ENCODE measurements at regions not wholly inside any gene's neighbourhood (a gene's known extent, or its start where the extent isn't known, plus 50 kb on each side); places are given as distances from the start of the nearest gene placed in this dataset.
"Not testable (repeated sequence)": the region's sequence is repeated elsewhere in the genome, so short reads cannot be mapped to it uniquely, and the experiment has no call there.

GRCh38 chr19:27851002-27851481, 1361.9 kb downstream of the UQCRFS1 start:
- DNase-seq = no peak

- peak; percentile 39 for DNase-seq
These were observed 1366.0 kb downstream of the UQCRFS1 start for GRCh38 chr19:27846944-27847343.

GRCh38 chr19:27844261-27844660, 1368.7 kb downstream of the UQCRFS1 start:
- no peak for DNase-seq

DNA sequence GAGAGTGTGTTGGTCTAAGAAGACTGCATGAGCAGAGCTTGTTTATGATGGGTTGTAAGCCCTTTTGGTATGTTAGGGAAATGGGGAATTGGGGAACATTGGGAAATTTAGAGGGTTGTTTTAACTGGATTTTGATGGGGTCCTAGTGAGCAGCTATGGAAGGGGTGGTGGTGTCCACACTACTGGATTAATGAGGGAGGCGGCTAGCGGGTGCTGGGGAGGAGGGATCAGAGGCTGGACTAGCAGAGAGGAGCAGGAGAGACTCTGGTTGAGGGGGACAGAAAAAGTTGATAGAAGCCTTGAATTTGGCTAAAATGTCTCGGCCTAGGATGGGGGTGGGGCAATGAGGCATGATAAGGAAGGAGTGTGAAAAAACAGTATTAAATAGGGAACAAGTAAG, 1369.1 kb downstream of the UQCRFS1 start:
- no peak for DNase-seq

DNA sequence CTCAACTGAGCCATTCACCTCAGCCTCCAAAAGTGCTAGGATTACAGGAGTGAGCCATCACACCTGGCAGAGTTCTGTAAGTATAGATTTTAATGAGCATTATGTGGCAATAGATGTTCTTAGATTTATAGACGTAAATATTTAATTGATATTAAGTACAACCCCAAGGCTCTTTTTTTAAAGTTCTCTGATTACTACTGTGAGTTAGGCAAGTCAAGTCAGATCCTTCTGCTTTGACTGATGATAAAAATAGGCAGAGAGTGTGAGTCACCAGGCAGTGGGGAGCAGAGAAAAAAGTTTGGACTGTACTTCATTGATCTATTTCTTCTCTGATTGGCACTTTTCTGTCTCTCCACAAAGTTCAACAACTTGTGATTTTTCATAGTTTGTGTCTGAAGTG, 1379.9 kb downstream of the UQCRFS1 start:
- DNase-seq = peak; percentile 42

DNA sequence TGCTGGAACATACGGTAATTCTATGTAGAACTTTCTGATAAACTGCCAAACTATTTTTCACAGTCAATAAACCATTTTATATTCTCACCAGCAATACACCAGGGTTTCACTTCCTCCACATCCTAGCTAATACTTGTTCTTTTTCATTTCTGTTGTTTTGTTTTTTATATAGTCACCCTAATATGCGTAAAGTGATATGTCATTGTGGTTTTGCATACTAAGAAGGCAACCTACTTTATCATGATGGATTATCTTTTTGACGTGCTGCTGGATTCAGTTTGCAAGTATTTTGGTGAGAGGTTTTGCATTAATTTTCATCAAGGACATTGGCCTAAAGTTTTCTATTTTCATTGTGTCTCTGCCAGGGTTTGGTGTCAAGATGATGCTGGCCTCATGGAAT, 1384.1 kb downstream of the UQCRFS1 start:
- peak; percentile 77 for DNase-seq

DNA sequence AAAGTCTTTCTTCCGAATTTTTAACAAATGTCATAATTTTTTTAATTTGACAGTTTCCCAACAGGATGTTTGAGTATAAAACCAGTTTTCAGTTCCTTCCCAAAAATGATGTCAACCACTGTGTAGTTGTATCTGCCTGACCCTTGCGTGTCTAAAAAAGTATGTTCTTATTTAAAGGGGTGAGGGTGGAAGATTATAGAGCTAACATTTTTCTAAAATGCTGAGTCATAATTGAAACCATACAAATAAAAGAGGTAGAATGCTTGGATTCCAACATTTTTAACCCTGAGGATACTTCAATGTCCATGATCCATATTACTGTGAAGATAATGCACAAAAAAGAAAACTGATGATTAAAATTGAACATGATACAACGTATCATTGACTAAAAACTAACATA, 1388.8 kb downstream of the UQCRFS1 start:
- DNase-seq = peak; percentile 66

- DNase-seq = no peak
These were observed 1390.6 kb downstream of the UQCRFS1 start for GRCh38 chr19:27822336-27822735.

GRCh38 chr19:27821418-27822018, 1391.4 kb downstream of the UQCRFS1 start:
- DNase-seq = no peak

DNA sequence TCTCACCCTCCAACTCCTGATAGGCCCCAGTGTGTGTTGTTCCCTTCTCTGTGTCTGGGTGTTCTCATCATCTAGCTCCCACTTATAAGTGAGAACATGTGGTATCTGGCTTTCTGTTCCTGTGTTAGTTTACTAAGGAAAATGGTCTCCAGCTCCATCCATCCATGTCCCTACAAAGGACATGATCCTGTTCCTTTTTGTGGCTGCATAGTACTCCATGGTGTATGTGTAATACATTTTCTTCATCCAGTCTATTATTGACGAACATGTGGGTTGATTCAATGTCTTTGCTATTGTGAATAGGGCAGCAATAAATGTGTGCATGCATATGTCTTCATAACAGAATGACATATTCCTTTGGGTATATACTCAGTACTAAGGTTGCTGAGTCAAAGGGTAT, 1397.0 kb downstream of the UQCRFS1 start:
- no peak for DNase-seq

DNA sequence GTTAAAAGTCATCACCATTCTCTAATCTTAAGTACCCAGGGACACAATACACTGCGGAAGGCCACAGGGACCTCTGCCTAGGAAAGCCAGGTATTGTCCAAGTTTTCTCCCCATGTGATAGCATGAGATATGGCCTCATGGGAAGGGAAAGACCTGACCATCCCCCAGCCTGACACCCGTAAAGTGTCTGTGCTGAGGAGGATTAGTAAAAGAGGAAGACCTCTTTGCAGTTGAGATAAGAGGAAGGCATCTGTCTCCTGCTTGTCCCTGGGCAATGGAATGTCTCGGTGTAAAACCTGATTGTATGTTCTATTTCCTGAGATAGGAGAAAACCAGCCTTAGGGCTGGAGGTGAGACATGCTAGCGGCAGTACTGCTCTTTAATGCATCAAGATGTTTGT, 1398.1 kb downstream of the UQCRFS1 start:
- DNase-seq = peak; percentile 59

GRCh38 chr19:27814274-27814673, 1398.7 kb downstream of the UQCRFS1 start:
- DNase-seq = not testable (repeated sequence)

- no peak for DNase-seq
These were observed 1406.4 kb downstream of the UQCRFS1 start for GRCh38 chr19:27806471-27807070.

DNA sequence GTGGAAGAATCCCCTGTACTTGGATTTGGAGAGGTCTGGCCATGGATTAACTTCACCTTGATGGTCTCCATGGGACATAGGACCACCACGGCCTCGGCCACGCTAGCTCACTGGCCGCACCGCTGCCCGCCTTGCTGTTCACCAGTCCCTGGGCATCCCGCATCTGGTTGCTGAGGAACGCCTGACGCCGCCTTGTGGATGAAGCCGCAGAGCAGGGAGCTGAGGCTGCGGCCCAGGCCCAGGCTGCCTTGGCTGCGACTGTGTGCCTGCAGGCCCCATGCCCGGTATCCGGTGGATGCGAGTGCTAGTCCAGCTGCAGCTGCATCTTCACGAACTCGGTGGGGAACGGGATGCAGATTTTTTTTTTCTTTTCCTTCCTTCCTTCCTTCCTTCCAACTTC, 1407.1 kb downstream of the UQCRFS1 start:
- DNase-seq = no peak

DNA sequence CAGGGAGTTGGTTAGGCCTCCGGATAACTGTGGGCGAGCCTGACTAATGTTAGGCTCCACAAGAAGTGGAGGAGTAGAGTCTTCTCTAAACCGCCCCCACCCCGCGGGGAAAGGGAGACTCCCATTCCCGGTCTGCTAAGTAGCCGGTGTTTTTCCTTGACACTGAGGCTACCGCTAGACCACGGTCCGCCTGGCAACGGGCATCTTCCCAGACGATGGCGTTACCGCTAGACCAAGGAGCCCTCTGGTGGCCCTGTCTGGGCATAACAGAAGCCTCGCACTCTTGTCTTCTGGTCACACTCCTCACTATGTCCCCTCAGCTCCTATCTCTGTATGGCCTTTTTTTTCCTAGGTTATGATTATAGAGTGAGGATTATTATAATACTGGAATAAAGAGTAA, 1410.7 kb downstream of the UQCRFS1 start:
- not testable (repeated sequence) for DNase-seq

GRCh38 chr19:27796540-27796939, 1416.4 kb downstream of the UQCRFS1 start:
- DNase-seq = no peak

GRCh38 chr19:27796073-27796472, 1416.9 kb downstream of the UQCRFS1 start:
- no peak for DNase-seq

DNA sequence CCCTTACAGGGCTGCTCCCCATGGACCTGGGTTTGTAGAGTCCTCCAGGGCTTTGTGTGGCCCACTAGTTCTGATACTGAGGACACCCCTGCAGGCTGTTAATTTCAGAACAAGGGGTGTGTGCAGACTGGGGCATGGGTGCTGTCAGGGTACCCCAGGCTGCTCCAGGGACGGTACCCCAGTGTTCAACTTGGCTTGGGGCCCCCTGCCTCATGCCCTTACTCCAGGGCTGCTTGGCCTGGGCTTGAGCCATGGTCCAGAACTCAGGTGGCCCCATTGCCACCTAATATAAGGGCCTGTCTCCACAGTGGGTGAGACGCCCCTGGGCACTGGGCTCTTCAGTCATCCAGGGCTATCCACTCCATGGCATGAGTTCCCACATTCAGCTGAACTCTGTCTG, 1417.6 kb downstream of the UQCRFS1 start:
- no peak for DNase-seq

DNA sequence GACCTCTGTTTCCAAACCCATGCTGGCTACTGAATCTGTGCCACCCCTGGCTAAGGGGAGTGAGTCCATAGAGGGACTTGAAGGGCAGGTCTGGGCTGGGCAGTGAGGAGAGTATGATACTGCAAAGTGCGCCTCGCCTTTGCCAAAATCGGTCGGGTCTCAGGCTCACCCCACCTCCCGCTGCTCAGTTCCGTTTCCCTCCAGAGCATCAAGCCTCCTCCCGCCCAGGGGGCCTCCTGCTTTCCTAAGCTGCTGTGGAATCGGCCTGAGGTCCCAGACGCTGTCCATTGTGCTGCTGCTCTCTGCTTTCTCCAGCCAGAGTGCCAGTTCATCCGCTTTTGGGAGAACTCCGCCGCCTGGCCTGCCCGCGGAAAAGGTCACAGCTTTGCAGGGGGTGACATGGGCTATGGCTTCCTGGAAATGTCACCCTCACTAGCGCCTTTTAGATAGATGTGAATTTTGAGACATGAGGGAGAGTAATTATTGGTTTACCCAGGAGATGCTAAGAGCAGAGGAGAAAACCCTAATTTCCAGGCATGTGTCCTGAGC, 1418.4 kb downstream of the UQCRFS1 start:
- DNase-seq = peak; percentile 35

DNA sequence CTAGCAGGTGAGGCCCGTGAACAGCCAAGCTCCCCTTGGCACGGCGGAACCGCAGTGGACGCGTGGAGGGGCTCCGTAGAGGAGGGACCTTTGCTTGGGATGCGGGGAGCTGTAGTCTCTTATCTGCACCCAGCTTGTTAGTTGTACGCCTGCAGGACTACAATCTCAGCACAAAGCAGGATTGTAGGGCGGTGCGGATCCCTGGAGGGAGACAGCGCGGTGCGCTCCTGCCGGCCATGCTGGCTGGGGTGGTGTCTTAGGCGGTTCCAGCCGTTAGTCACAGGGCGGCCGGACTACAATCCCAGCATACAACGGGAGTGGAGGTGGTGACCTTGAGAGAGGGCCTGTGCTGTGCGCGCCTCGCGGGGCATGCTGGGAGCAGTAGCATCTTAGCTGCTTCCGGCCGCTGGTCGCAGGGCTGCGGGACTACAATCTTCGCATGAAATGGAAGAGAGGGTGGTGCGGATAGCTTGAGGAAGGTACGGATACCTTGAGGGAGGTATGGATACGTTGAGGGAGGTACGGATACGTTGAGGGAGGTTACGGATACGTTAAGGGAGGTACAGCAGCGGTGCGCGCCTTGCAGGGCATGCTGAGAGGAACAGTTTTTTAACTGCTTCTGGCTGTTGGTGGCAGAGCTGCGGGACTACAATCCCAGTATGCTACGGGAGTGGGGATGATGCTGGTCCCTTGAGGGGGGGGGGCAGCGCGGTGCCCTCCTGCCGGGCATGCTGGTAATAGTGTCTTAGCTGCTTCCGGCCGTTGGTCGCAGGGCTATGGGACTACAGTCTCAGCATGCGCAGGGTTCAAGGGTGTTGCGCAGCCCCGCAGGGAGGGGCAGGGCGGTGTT, 1419.1 kb downstream of the UQCRFS1 start:
- peak; percentile 96 for DNase-seq

GRCh38 chr19:27793128-27793643, 1419.8 kb downstream of the UQCRFS1 start:
- peak; percentile 96 for DNase-seq

DNA sequence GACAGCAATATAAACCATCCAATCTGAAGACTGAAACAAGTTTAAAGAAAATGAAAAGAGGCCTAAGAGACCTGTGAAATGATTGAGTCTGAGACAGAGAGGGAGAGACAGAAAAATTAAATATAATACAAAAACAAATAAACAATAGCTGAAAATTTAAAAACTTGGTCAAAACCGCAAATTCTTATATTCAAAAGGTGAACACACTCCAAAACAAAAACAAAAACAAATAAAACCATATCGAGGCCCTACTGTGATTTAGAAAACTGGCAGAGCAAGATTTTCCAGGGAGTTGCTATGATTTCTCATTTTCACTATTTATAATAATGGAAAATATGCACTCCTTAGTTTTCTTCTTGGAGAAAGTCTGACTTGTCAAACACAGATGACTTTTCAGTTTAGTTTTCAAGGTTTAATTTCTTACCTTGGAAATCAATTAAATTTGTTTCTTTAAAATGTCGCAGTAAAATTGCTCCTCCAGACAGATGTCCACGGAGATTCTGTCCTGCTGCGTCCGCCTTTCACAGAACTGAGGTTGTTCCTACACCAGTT, 1420.3 kb downstream of the UQCRFS1 start:
- DNase-seq = no peak

Measured in MV-4-11 (cell line).